H1 (cell line): ENCODE measurements at regions not wholly inside any gene's neighbourhood (a gene's known extent, or its start where the extent isn't known, plus 50 kb on each side); places are given as distances from the start of the nearest gene placed in this dataset.

Source experiments
- CBX5 ChIP-seq: fragments of 300-800, 300-1000 bp; sonication (generic); IDR thresholded peaks from 2 replicates; pipeline ENCODE4 v1.7.1; 2016; ENCODE audit warnings: antibody characterized with exemption, low read length, low read depth
- CHD2 ChIP-seq: IDR thresholded peaks from 2 replicates; pipeline ENCODE4 v1.6.1; 2012; ENCODE audit warnings: low read length, improper control_type of control experiment
- CHD7 ChIP-seq: fragments of 300-600 bp; sonication (generic); IDR thresholded peaks from 2 replicates; pipeline ENCODE4 v1.7.1; 2012; ENCODE audit warnings: low read length, moderate library complexity, mild to moderate bottlenecking, inconsistent platforms; ENCODE audit not compliant: insufficient replicate concordance
- E2F6 ChIP-seq: IDR thresholded peaks from 2 replicates; pipeline ENCODE4 v1.6.1; 2012; ENCODE audit warnings: inconsistent platforms
- SP4 ChIP-seq: IDR thresholded peaks from 2 replicates; pipeline ENCODE4 v1.6.1; 2012; ENCODE audit warnings: low read length, inconsistent platforms
- TBP ChIP-seq: IDR thresholded peaks from 2 replicates; pipeline ENCODE4 v1.6.1; 2011; ENCODE audit warnings: low read depth, low read length, improper control_type of control experiment
- TF ChIP-seq, protein P1 (sequence below): IDR thresholded peaks from 2 replicates; pipeline ENCODE4 v1.6.1; 2012; ENCODE audit warnings: low read length, inconsistent platforms
- TF ChIP-seq, protein P2 (sequence below): IDR thresholded peaks from 2 replicates; pipeline ENCODE4 v1.6.1; 2012; ENCODE audit warnings: inconsistent platforms

DNA sequence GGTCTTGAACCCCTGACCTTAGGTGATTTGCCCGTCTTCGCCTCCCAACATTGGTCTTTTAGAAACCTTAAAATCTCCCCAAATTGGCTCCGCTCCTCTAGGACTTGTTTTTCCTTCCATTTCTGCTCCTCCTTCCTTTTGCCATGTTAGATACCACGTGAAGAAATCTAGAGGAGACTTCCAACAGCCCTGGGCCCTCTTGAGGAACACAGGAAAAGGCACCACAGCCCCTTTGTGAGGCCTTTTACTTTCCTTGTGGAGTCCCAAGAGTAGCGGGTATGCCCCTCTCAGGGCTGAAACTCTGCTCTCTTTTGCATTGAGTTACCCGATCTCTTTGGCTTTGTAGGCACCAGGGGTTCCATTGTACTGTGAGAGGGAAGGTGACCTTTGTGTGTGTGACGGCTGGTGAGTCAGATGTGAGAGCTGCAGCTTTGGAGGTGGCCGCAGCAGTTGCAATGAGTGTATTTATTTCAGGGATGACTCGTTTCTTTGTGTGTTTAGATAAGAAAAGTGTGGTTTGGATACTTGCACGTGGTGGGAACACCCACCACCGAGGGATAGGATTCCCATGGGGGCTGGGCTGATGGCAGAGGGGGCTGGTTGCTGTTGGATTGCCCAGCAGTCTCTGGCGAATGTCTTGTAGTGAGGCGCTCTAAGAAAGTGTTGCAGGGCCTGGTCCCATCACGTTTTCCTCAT, 218.4 kb upstream of the HS6ST1 start (continued):
- no peak for TF ChIP-seq SP4
- no peak for TF ChIP-seq E2F6
- no peak for TF ChIP-seq CBX5
- TF ChIP-seq, protein P1, sequence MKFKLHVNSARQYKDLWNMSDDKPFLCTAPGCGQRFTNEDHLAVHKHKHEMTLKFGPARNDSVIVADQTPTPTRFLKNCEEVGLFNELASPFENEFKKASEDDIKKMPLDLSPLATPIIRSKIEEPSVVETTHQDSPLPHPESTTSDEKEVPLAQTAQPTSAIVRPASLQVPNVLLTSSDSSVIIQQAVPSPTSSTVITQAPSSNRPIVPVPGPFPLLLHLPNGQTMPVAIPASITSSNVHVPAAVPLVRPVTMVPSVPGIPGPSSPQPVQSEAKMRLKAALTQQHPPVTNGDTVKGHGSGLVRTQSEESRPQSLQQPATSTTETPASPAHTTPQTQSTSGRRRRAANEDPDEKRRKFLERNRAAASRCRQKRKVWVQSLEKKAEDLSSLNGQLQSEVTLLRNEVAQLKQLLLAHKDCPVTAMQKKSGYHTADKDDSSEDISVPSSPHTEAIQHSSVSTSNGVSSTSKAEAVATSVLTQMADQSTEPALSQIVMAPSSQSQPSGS = no peak
- TF ChIP-seq CHD7 = no peak
- 0 out of 2 replicates have a peak, but pooled peaks have one; percentile 16 for TF ChIP-seq TBP
- TF ChIP-seq, protein P2, sequence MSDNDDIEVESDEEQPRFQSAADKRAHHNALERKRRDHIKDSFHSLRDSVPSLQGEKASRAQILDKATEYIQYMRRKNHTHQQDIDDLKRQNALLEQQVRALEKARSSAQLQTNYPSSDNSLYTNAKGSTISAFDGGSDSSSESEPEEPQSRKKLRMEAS = peak; percentile 44; the same call in 1 of the 2 replicates
- no peak for TF ChIP-seq CHD2
